ENCODE measurements at regions not wholly inside any gene's neighbourhood (a gene's known extent, or its start where the extent isn't known, plus 50 kb on each side); places are given as distances from the start of the nearest gene placed in this dataset.
A peak's percentile ranks its signal among the peaks of the same experiment; 100 is the strongest.
"Not testable (repeated sequence)": the region's sequence is repeated elsewhere in the genome, so short reads cannot be mapped to it uniquely, and the experiment has no call there.

- no peak for DNase-seq
These were observed 127.3 kb upstream of the RORB start for GRCh38 chr9:74369844-74370243.

- DNase-seq, result no peak
These were observed 123.8 kb upstream of the RORB start for GRCh38 chr9:74373348-74373747.

DNA sequence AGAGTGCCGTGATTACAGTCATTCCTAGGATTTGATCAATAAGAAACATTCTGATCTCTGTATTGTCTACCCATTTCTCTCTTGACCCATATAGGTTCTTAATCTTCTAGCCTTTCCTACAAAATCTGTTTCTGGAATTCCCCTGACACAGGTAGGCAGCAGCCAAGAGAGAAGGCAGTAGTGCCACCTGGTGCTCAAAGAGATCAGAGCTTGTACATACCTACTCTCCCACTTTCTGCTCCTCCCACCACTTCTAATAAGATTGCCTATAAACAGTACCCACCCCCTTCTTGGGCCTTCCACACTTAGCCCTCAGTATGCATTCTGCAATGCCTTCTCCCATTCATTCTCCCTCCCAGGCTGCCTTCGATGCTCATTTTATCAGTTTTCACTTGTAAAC lies 117.4 kb upstream of the RORB start:
- DNase-seq, result peak in 1 of 2 donors; percentile 24

GRCh38 chr9:74391816-74392215 lies 105.3 kb upstream of the RORB start:
- no peak for DNase-seq

DNA sequence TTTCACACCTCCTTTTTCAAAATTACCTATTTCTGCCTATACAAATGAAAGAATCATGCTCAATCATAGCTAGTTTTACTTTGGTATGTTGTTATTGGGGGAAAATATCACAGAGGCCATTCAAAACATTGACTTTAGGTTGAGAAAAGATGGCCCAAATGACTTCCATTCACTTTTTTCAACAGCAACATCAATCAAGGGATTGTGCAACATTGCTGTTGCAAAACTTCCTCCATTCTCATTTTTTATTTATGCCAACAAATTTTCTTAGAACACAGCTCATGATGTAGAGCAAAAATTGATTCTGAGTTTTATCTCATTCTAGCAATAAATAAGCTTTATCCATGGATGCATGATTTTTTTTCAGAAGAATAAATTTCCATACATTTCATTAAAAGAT lies 93.6 kb upstream of the RORB start:
- DNase-seq, result no peak

DNA sequence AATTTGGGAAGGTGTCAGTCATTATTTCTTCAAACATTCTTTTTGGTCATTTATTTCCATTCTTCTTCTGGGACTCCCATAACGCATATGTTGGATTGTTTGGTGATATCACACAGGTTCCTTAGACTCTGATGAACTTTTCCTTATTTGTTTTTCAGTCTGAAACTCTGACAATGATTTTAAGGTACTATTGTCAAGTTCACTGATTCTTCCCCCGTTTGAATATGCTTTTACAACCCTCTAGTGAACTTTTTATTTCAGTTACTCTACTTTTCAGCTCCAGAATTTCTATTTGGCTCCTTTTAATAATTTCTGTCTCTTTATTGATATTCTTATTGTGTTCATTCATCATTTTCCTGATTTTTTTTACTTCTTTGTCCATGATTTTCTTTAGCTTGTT lies 92.5 kb upstream of the RORB start:
- DNase-seq, result no peak

- DNase-seq, result no peak
These were observed 90.0 kb upstream of the RORB start for GRCh38 chr9:74407166-74407565.

GRCh38 chr9:74412236-74412979 lies 84.7 kb upstream of the RORB start:
- no peak for DNase-seq

DNA sequence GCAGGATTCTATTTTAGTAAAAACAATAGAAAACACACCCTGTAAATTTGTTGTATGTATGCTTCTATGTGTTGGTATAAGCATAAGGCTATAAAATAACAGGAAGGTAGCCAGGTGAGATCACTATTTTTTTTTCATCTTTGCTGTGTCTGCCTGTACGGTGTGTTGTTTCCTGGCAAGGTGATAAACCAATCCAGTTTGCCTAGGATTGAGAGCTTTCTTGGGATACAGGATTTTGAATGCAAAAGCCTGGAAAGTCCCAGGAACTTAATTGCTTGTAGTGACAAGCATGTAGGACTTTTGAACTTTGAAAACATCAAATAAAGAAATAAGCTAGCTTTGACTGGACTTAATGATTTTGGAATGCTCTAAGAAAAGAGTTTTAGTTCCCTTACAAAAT lies 83.3 kb upstream of the RORB start:
- no peak for DNase-seq

DNA sequence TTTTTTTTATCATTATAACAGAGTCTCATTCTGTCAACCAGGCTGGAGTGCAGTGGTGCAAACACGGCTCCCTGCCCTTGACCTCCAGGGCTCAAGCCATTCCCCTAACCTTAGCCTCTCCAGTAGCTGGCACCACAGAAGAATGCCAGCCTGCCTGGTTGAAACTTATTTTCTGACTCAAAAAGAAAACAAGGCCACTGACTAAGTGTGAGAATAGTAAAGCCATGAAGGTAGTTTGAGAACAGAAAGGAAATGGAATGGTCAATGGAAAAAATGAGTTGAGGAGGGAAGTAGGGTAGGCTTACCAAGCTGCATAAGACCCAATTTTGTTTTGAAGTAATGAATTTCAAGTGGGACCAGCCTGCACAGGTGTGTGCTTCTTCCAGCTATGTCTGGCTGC lies 82.8 kb upstream of the RORB start:
- no peak for DNase-seq

- DNase-seq, result no peak
These were observed 81.1 kb upstream of the RORB start for GRCh38 chr9:74415995-74416394.

DNA sequence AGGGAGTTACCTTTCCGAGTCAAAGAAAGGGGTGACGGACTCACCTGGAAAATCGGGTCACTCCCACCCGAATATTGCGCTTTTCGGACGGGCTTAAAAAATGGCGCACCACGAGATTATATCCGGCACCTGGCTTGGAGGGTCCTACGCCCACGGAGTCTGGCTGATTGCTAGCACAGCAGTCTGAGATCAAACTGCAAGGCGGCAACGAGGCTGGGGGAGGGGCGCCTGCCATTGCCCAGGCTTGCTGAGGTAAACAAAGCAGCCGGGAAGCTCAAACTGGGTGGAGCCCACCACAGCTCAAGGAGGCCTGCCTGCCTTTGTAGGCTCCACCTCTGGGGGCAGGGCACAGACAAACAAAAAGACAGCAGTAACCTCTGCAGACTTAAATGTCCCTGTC lies 72.6 kb upstream of the RORB start:
- DNase-seq, result not testable (repeated sequence)

- DNase-seq, result no peak
These were observed 65.7 kb upstream of the RORB start for GRCh38 chr9:74431467-74431866.

DNA sequence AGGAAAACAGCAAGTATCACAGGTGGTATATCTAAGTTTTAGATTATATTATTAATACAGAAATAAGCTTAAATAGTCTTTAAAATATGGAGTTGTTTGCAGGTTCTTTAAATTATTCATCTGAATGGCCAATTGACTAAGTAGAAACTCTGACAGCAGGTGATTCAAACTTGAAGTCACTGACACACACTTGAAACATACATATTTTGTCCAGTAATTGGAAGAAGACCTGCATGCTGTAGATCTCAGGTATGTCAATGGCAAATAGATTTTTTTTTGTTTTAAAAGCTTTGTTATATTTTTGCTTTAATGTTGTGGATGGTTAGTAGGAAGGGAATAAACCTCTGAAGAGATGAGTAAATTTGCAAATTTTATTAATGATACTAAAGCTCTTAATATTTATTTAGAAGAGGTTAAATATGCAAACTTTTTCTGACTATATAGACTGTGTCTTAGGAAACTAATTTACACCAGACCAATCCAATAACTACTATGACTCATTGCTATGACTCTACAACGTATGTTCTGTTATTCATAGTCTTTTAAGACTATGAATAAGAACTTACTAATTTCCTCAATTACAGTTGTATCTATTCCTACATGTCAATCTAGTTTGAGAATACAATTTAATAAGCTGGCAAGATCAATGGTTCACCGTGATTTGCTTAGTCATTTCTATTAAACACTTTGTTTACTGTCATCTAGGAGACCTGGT lies 53.9 kb upstream of the RORB start:
- DNase-seq, result no peak

GRCh38 chr9:74444369-74444768 lies 52.8 kb upstream of the RORB start:
- DNase-seq, result no peak

All from CD4-positive, alpha-beta T cell treated with Interferon alpha-2 for 1 hour (primary cell).